Ureter (tissue), 1 donor: ENCODE measurements at regions not wholly inside any gene's neighbourhood (a gene's known extent, or its start where the extent isn't known, plus 50 kb on each side); places are given as distances from the start of the nearest gene placed in this dataset.
"Not testable (repeated sequence)": the region's sequence is repeated elsewhere in the genome, so short reads cannot be mapped to it uniquely, and the experiment has no call there.

Experiments
- DNase-seq: peaks from one replicate; pipeline ENCODE4 v3.0.0-alpha.2; 2020; ENCODE audit warnings: low spot score
- donor health status: DM: yes; HTN: yes; CAD: no.

DNA sequence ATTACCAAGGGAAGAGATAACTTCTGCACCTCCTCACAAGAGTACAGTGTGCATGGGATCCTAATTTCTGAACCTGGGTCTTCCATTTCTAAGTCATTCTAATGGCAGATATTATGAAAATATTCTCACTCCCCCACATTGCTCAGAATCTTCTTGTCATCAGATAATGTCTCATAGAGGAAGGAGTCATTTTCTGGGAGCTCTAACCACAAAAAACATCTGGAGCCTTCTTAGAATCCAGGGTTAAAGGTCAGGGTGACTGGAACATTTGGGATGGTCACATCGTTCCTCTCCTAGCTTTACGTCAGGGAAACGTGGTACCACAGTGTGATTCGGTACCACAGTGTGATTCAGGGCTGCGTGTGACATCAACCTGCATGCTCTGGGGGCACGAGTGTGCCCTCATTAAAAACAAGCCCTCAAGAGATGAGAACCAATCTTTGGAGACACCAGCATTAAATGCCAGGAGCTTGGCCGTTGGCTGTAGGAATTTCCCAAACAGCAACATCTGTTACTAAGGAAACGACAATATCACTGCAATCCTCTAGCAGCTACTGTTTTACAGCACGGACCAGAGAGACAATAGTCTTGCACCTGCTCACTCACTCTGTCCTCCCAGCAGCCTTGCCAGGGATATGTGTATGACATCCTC, 179.1 kb downstream of the PSMG1 start:
- DNase-seq = no peak

DNA sequence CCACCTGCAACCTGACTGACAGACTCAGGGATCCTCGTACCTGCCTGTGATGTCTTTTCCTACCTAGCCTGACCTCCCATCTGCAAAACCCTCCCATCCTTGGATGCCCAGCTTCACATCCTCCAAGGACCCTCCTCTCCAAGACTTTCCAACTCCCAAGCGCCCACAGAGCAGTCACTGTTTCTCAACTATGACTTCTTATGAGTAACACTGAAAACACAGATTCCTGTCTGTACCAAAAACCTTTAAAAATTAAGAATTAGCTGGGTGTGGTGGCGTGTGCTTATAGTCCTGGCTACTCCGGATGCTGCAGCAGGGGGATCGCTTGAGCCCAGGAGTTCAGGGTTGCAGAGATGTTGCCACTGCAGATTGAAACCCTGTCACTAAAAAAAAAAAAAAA, 181.9 kb downstream of the PSMG1 start:
- no peak for DNase-seq

DNA sequence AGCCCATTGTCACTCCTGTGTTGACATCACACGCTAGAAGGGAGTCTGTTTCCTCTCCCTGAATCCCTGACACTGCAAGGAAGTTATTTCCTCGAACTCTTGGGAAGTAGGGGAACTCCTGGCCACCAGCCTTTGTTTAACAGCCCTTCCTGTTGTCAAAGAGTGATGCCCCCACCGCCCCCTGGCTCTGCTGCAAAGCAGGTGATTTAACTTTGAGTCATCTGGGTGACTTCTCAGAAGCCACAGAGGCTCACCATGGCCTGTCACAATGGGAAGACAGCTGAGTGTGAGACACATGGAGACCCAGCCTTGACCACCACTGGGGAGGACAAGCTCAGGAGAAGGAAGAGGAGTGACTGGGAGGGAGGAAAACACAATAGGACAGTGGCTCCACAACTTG, 182.8 kb downstream of the PSMG1 start:
- DNase-seq = no peak

DNA sequence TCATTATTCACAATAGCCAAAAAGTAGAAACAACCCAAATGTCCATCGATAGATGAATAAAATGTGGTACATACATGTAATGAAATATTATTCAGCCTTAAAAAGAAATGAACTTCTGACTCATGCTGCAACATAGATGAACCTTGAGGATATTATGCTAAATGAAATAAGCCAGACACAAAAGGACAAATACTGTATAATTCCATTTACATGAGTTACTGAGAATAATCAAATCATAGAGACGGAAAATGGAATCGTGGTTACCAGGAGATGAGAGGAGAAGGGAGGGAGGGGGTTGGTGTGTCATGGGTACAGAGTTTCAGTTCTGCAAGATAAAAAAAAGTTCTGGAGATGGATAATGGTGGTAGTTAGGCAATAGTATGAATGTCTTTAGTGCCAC, 184.1 kb downstream of the PSMG1 start:
- DNase-seq = no peak

DNA sequence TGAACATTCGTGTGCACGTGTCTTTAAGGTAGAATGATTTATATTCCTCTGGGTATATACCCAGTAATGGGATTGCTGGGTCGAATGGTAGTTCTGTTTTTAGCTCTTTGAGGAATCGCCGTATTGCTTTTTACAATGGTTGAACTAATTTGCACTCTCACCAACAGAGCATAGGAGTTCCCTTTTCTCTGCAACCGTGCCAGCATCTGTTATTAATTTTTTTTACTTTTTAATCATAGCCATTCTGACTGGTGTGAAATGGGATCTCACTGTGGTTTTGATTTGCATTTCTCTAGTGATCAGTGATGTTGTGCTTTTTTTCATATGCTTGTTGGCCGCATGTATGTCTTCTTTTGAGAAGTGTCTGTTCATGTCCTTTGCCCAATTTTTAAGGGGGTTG, 185.0 kb downstream of the PSMG1 start:
- DNase-seq = not testable (repeated sequence)

DNA sequence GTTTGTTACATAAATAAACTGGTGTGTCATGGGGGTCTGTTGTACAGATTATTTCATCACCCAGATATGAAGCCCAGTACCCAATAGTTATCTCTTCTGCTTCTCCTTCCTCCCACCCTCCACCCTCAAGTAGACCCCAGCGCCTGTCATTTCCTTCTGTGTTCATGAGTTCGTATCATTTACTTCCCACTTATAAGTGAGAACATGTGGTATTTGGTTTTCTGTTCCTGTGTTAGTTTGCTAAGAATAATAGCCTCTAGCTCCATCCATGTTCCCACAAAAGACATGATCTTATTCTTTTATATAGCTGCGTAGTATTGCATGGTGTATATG, 185.4 kb downstream of the PSMG1 start:
- DNase-seq = not testable (repeated sequence)

DNA sequence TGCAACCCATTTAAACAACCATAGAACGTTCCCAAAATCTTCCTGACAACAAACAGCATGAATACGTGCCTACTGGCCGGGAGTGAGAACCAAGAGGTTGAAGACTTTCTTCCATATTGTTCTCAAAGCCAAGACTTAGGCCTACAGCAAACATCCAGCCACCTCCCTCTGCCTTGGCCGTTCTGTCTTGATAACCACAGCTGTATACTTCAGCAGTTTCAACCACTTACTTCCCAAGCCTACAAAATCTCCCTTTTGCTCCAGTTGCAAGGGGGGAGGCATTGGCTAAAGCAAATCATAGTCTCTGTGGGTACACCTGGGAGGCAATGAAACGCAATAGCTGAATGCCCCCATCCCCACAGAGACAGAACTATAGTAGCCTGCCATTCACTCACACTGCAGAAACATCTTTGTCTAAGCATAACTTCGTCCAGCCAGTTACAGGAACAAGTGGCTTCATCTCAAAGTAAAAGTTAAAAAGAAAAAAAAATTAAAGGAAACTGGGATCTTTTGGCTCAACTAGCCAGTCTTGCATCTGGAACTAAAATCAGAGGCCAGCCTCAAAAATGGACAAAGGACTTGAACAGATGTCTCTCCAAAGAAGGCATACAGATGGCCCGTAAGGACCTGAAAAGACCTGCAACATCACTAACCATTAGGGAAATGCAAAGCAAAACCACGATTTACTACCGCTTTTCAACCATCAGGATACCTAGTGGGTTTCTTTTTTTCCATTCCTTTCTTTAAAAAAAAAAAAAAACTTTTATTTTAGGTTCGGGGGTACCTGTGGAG, 186.0 kb downstream of the PSMG1 start:
- DNase-seq = no peak

DNA sequence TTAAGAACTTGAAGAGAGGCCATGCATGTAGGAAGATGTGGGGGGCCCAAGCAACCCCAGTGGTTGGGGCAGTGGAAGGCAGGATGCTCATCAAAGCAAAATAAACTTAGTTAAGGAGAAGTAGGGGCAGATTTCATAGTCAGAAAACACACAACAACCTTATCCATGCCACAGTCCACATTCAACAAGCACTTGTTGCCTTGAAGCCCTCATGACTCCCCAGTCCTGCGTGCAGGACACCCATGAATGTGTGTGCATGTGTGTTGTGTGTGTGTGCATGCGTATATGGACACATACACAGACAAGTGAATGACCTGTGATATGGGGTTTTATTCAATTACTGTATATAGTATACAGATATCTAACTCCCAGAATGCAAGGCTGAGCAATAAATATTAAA, 186.9 kb downstream of the PSMG1 start:
- DNase-seq = no peak

DNA sequence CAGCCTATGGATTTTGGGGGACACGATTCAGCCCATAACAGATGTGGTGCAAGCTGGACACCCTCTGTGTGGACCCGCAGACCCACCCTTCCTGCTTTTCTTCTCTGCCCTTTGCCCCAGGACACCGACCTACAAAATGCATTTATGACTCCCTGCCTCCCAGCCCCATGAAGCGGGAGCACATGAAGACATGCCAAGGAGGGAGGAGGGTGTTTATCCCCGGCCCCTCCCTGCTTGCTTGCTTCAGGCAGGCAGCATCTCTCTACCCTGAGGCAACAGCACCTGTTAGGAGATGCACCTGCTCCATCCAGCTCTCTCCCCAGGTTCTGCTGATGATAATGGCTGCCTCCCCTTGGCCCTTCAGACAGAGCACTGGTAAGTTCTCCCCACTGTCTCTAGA, 187.5 kb downstream of the PSMG1 start:
- DNase-seq = no peak

DNA sequence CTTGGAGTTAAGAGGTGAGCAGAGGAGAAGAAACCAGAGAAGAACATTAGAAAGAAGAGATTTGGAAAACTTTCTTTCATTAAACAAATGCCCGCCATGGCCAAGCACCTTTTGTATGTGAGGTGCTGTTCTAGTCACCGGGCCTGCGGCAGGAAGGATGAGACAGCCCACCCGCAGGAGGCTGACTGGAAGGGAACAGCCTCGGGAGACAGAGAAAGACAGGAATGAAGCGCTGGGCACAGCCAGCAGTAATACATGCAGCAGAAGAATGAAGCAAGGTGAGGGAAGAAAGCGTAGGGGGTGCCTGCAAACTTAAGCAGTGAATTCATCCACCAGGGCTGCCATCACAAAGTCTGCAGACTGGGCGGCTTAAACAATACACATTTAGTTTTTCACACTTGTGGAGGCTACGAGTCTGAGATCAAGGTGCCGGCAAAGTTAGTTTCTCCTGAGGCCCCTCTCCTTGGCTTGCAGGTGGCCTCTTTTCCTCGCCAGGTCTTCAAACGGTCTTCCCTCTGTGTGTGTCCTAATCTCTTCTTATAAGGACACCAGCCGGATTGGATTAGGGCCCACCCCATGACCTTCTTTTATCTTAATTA, 188.1 kb downstream of the PSMG1 start:
- DNase-seq = no peak

DNA sequence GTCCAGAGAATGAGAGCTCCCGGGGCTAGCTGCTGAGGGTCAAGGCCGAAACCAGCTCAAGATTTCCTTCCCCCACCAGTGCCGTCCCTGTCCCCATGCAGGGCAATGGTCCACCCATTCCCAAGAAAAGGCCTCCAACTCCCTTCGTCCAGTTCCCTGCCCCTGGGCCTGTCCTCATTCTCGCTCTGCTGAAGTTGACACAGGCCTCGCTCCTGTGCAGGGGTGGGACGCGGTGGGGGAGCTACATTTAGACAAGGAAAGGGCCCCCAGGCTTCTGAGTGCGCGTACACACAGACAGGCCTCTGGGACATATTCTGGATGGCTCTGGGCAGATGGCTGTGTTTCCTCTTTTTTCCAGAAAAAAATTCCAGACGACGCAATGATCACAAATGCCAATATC, 188.3 kb downstream of the ETS2 start:
- DNase-seq = no peak

DNA sequence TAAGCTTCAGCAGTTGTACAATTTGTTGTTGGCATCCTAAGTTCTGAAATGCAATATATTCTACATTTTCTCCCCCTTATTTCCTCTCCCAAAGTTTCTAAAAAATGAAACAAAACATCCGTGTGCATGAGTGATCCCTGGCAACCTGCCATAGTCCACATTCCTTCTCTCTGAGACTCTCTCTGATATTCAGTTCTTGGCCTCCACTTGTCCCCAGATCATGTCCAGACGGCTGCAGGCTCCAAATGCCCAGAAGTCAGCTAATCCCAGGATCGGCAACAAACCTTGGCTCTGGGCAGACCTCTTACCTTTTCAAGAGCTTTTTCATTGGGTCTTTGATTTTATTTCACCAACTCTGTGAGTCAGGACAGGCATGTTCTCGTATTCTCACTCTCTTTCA, 187.8 kb downstream of the ETS2 start:
- DNase-seq = peak; percentile 87

DNA sequence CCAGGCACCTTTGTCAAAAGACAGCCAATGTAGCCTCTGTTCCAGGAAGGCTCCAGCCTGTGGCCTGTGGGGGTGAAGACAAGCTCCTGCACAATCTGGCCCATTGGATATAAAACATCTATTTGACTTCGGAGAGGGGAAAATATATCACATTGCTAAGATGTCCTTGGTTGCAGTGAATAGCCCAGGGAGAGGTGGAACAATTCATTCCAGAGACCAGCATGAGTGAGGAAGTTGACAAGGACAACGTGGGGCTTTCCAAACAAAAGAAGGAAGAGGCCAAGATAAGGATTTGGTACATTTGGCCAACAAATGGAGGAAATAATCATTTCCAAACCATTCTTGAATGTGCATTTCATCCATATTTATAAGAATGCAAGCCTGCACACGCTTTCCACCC, 187.0 kb downstream of the ETS2 start:
- no peak for DNase-seq

DNA sequence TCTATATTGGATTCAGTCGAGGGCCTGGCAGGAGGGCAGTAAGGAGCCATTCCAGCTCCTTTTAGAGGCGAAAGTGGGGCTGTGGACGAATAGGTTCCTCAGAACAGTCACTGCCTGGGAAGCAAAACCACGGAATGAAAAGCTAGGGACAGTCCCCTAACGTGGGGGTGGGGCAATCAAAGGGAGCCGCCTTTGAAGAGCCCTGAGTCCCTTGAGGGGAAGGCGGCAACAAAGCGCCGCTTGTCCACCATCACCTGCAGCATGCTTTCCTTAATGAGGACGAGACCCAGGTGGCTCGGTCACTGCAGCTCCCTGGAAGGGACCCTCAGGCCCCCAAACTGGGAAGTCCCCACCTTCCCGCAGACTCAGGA, 184.7 kb downstream of the ETS2 start:
- DNase-seq = no peak

DNA sequence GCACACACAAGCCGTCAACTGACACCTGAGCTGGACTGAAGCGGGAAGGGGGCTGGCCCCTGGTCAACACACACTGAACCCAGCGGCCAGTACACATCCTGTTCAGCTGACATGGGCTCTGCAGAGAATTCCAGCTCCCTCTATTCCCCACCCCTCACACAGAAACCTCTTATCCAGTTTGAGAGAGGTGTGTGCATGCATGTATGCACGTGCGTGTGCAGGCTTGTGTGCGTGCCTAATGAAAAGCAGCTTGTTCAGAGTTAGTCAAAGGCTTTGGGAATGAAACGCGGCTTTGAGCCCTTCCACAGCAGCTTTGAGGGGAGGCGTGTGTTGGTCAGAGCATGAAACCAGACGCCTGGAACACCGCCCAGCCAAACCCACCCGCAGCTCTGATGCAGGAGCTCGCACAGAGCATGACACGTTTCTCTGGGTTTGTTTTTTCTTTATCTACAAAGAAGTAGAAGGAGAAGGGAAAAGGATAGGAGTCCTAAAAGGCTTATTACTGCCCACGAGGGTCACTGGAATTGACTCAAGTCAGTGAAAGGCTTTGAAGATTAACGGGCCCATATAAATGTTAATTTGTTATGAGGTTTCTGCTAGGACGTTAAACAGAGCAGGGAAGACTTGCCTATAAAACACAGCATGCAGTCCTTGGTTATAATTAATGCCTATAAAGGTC, 184.2 kb downstream of the ETS2 start:
- DNase-seq = peak; percentile 72

DNA sequence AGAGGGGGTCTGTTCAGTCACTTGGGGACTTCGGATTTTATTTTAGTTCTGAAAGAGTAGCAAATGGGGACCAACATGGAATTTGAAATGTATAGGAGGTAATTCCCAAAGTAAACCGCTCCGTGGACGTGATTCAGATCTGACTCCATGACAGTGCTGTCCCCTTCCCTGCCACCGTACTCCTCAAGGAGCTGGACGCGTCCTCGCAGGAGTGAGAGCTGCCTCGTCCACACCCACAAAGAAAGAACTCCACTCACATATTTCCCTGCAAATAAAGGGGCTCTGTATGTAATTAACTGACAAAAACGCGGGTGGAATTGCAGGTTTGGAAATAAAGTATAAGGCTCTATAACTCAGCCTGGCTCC, 183.6 kb downstream of the ETS2 start:
- DNase-seq = no peak

DNA sequence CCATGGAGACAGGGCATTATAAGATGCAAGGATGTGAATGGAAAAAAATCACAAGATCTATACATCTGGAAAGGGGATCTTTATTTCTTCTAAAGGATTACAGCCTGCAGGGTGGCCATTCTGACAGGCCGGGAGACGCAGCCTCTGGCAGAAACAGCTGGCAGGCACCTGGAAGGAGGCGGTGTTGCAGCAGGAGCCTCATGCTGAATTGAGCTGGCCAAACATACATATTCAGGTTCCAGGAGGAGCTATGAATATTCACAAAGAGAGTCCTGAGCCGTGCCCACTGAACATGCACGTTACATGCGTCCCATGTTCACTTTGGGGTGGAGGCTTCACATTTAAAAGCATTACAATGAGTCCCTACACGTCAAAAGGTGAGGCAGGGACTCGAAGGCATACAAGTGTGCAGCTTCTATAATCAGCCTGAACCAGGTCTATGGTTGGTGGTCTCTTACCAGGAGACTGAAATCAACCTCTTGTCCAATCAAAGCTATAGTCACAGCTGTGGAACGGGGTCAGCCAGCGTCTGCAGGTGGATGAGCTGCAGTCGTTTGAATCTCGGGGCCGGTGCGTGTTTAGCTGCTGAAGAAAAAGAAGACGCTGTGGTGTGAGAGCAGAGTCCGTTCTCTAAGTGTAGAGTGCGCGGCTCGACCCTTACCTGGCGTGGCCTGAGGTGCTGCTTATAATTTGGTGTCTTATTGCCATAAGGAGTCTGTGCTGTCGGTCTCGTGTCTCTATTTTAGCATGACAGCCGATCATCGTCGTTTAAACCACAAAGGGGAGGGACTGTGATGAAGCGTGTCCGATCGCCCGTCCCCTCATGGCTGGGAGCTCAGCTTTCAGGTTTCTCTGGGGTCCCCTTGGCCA, 183.0 kb downstream of the ETS2 start:
- DNase-seq = no peak

DNA sequence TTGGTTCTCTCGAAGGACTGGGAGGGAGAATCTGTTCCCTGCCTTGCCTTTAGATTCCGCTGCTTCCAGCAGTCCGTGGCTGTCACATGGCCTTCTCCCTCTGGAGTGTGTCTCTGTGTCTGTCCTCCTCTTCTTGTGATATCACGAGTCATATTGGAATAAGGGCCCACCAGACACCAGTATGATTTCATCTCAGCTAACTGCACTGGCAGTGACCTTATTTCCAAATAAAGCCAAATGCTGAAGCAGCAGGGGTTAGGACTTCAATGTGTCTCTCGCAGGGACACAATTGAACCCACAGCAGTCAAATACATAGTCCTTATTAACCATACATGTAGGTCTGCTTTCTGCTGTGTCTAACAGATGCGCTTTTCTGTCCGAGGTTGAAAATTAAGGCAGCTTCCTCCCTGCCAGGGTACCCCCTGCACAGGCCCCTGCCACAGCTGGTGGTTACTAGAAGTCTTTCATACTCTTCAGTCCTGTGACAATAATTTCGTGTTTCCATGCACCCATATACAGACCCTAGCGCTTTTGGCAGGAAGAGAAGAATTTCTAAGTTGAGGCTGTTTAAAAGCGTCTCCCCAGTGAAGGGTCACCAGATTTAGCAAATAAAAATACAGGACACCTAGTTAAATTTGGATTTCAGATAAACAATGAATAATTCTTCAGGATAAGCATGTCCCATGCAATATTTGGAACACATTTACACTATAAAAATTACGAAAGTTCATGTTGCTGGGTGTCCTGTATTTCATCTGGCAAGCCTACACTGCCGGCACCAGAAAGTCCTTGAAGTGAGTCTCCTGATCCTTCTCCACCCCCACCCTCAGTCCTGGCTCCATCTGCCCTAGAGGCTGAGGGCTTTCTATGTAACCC, 182.1 kb downstream of the ETS2 start:
- DNase-seq = no peak

DNA sequence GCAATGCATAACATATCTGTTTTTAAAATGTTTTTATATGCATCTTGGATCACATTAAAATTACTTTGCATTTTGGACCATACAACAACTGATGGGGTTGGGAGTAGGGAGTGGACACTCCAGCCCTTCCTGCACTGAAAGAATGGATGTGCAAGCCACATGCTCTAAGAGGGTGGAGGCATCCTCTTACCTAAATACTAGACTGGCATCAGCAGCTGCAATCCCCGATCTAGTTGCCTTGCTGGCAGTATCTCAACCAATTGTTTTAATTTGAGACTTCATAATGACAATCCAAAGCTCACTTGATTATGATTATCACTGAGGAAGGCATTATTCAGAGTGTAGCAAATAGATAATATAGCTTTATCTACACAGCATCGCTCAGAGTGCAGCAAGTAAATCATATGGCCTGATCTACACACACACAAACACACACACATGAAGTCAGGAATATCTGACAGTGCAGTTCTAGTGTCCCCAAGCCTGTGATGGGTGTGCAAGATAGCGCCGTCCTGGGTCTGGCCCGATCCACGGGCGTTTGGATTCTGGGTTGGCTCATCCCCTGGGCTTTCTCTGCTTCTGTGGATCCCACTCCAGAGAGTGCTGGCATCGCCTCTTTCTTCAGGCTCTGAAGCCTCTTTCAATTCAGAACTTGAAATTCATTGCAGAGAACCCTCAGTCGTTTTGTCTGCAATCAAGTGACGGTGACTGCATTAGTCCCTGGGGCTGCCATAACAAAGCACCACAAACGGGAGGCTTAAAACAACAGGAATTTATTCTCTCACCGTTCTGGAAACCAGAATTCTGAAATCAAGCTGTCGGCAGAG, 181.3 kb downstream of the ETS2 start:
- DNase-seq = no peak

DNA sequence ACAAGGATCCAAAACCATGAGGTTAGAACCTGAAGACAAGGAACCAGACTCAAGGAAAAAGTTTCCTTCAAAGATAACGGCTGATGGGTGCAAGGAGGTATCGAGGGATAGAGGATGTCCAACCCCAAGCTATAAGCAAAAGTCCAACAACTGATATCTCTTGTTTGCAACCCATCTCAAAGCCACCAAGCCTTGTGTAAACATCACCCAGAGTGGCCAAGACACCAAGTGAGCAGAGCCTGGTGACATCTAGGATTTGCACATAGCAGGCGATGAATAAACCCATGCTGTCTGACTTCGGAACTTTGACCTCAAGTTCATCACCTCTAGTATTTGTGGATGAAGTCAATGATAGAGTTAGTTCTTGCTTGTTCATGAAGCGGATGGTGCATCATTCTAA, 180.7 kb downstream of the ETS2 start:
- no peak for DNase-seq
